Prostate gland (tissue), 1 donor: ENCODE measurements at regions not wholly inside any gene's neighbourhood (a gene's known extent, or its start where the extent isn't known, plus 50 kb on each side); places are given as distances from the start of the nearest gene placed in this dataset.

Experiments used
- POLR2A ChIP-seq: fragments of 450-650 bp; IDR thresholded peaks from one replicate; pipeline ENCODE4 v1.6.1; 2016; ENCODE audit warnings: antibody characterized with exemption, mild to moderate bottlenecking
- POLR2AphosphoS5 ChIP-seq: sonication (generic); formaldehyde crosslinking; IDR thresholded peaks from one replicate; pipeline ENCODE4 v1.6.1; 2017; ENCODE audit warnings: antibody characterized with exemption

DNA sequence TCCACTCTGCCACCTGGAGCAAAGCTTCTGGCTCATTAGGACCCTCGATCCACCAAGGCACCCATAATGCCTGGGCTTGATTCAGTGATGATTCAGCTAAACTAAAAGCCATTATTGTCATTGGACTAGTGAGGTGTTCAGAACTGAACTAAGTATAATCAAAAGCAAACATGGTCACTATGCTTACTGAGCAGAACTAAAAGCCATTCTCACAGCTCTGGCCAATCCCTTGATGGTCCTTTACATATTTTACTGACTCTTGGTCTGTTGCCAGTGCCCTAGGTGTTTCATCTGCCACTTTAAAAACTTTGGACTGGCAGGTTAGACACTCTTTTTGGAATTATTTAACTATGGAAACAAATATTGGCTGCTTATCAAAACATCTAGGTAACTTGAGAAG, 703.5 kb downstream of the FAT4 start:
- no peak for TF ChIP-seq POLR2A
- TF ChIP-seq POLR2AphosphoS5 = no peak
